ENCODE measurements at regions not wholly inside any gene's neighbourhood (a gene's known extent, or its start where the extent isn't known, plus 50 kb on each side); places are given as distances from the start of the nearest gene placed in this dataset.

DNA sequence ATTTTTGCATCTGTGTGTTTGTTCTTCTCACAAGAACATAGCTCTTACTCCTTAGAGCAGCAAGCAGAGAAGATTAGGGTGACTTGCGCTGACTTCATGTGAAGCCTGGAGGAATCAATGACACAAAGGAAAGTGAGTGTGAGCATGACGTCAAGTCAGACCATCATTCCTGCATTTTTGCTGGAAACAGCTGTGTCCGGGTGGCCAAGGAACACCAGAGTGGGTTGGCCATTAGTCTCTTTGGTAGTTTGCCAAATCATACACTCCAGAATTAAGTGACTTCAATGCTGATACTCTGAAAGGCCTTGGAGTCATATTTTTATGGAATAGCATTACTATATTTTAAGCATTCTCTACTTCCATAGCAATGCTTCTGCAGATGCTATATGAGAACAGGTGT, 597.2 kb downstream of the DCDC2C start:
- Histone ChIP-seq H3K9me3 (ENCODE audit: low read depth, low read length) (peaks cover 10% of the 10 kb centered on the region), H3K4me1 (ENCODE audit: insufficient read depth, low read length) (no peaks in the 10 kb centered on the region), H3K79me2 (ENCODE audit: insufficient read depth, low read length) (no peaks in the 10 kb centered on the region), H2AFZ (ENCODE audit: low read length) (no peak overlapping the region), H3K27me3 (ENCODE audit: insufficient read depth, low read length) (no peaks in the 10 kb centered on the region), H4K20me1 (ENCODE audit: insufficient read depth, low read length) (no peaks in the 10 kb centered on the region), H3K4me3 (ENCODE audit: insufficient read depth, low read length) (no peak overlapping the region), H3K4me2 (ENCODE audit: insufficient read depth, low read length) (no peak overlapping the region), H3K27ac (ENCODE audit: low read depth, low read length) (no peak overlapping the region), H3K36me3 (ENCODE audit: insufficient read depth, low read length) (no peaks in the 10 kb centered on the region)
- TF ChIP-seq CTCF (IDR thresholded peaks at IDR 0.05; ENCODE audit: extremely low read depth, low read depth, low read length) = no peak
- DNase-seq (ENCODE audit: insufficient read length, low spot score, missing footprints) = no peak

DNA sequence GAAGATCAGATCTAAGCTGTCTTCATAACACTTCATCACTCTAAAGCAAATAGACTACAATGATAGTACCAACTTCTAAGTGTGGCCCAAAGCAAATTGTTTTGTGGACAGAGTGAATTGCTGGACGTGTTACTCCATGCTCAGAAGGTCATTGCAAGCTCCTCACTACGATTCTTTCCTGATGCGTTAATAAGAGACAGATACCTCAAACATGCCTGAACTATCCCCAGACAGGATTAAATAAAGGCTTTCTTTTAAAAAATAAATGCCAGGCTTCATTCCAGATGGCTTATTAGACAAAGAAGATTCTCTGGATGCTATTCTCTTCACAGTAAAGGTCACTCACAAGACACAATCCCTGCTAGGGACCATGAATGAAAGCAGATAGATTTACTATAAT, 621.2 kb downstream of the DCDC2C start:
- peak; percentile 75 for DNase-seq (ENCODE audit: insufficient read length, low spot score, missing footprints)
- no peak overlapping the region for H3K4me3 ChIP-seq (ENCODE audit: insufficient read depth, low read length)
- no peaks in the 10 kb centered on the region for H3K79me2 ChIP-seq (ENCODE audit: insufficient read depth, low read length)
- H3K4me2 ChIP-seq (ENCODE audit: insufficient read depth, low read length) = no peak overlapping the region
- H2AFZ ChIP-seq (ENCODE audit: low read length) = no peak overlapping the region
- TF ChIP-seq CTCF (IDR thresholded peaks at IDR 0.05; ENCODE audit: extremely low read depth, low read depth, low read length) = no peak
- H3K9me3 ChIP-seq (ENCODE audit: low read depth, low read length) = no peaks in the 10 kb centered on the region
- H3K27ac ChIP-seq (ENCODE audit: low read depth, low read length) = no peak overlapping the region
- H4K20me1 ChIP-seq (ENCODE audit: insufficient read depth, low read length) = no peaks in the 10 kb centered on the region
- no peaks in the 10 kb centered on the region for H3K36me3 ChIP-seq (ENCODE audit: insufficient read depth, low read length)
- H3K4me1 ChIP-seq (ENCODE audit: insufficient read depth, low read length) = no peaks in the 10 kb centered on the region
- H3K27me3 ChIP-seq (ENCODE audit: insufficient read depth, low read length) = no peaks in the 10 kb centered on the region

- Histone ChIP-seq H3K27ac (ENCODE audit: low read depth, low read length) (no peak overlapping the region), H3K27me3 (ENCODE audit: insufficient read depth, low read length) (no peaks in the 10 kb centered on the region), H3K4me1 (ENCODE audit: insufficient read depth, low read length) (no peaks in the 10 kb centered on the region), H4K20me1 (ENCODE audit: insufficient read depth, low read length) (no peaks in the 10 kb centered on the region), H3K36me3 (ENCODE audit: insufficient read depth, low read length) (no peaks in the 10 kb centered on the region), H3K4me3 (ENCODE audit: insufficient read depth, low read length) (no peak overlapping the region), H3K79me2 (ENCODE audit: insufficient read depth, low read length) (no peaks in the 10 kb centered on the region), H3K9me3 (ENCODE audit: low read depth, low read length) (peaks cover 7% of the 10 kb centered on the region), H3K4me2 (ENCODE audit: insufficient read depth, low read length) (no peak overlapping the region), H2AFZ (ENCODE audit: low read length) (no peak overlapping the region)
- no peak for DNase-seq (ENCODE audit: insufficient read length, low spot score, missing footprints)
- TF ChIP-seq CTCF (IDR thresholded peaks at IDR 0.05; ENCODE audit: extremely low read depth, low read depth, low read length) = no peak
Observed at GRCh38 chr2:4336864-4337263, 633.5 kb downstream of the DCDC2C start.

GRCh38 chr2:4338345-4338744, 635.0 kb downstream of the DCDC2C start:
- Histone ChIP-seq H3K27ac (ENCODE audit: low read depth, low read length) (no peak overlapping the region), H3K79me2 (ENCODE audit: insufficient read depth, low read length) (no peaks in the 10 kb centered on the region), H3K4me1 (ENCODE audit: insufficient read depth, low read length) (no peaks in the 10 kb centered on the region), H3K4me3 (ENCODE audit: insufficient read depth, low read length) (no peak overlapping the region), H2AFZ (ENCODE audit: low read length) (no peak overlapping the region), H4K20me1 (ENCODE audit: insufficient read depth, low read length) (no peaks in the 10 kb centered on the region), H3K36me3 (ENCODE audit: insufficient read depth, low read length) (no peaks in the 10 kb centered on the region), H3K27me3 (ENCODE audit: insufficient read depth, low read length) (no peaks in the 10 kb centered on the region), H3K4me2 (ENCODE audit: insufficient read depth, low read length) (no peak overlapping the region), H3K9me3 (ENCODE audit: low read depth, low read length) (peaks cover 10% of the 10 kb centered on the region)
- DNase-seq (ENCODE audit: insufficient read length, low spot score, missing footprints) = no peak
- no peak for TF ChIP-seq CTCF (IDR thresholded peaks at IDR 0.05; ENCODE audit: extremely low read depth, low read depth, low read length)
